ENCODE measurements at regions not wholly inside any gene's neighbourhood (a gene's known extent, or its start where the extent isn't known, plus 50 kb on each side); places are given as distances from the start of the nearest gene placed in this dataset.

GRCh38 chr10:131617113-131617858 is 283.5 kb upstream of the PPP2R2D start:
- intact Hi-C loops (cut with DNase I, micrococcal nuclease): no loop called here
- Histone ChIP-seq H3K27ac (ENCODE audit: low read depth in 1 of 2, low read length in 2 of 2) (no peak overlapping the region), H3K4me1 (ENCODE audit: insufficient read depth, low read length) (no peaks in the 10 kb centered on the region), H3K36me3 (ENCODE audit: insufficient read depth, low read length) (no peaks in the 10 kb centered on the region), H3K27me3 (ENCODE audit: control insufficient read depth in 1 of 2, insufficient read depth in 2 of 2, low read length in 2 of 2) (peaks cover 8 to 9% of the 10 kb centered on the region in 2 experiments), H3K9me3 (ENCODE audit: control insufficient read depth in 1 of 2, insufficient read depth in 1 of 2, low read length in 2 of 2) (peaks cover 0 to 29% of the 10 kb centered on the region in 2 experiments), H3K4me3 (ENCODE audit: low read length) (no peak overlapping the region)
- ChIA-PET POLR2A (no interaction called here), CTCF (no interaction called here)
- no peaks in the 10 kb centered on the region for H3K4me1 Mint-ChIP-seq (ENCODE audit: low read depth)
- no peak overlapping the region for H3K27ac Mint-ChIP-seq
- no peak for ATAC-seq (ENCODE audit: poor library complexity)
- no peak for TF ChIP-seq CTCF (IDR thresholded peaks at IDR 0.05)
- H3K9me3 Mint-ChIP-seq: peaks cover 3% of the 10 kb centered on the region
- no peaks in the 10 kb centered on the region for H3K36me3 Mint-ChIP-seq (ENCODE audit: low read depth)
- H3K4me3 Mint-ChIP-seq: no peak overlapping the region
- peaks cover 35% of the 10 kb centered on the region for H3K27me3 Mint-ChIP-seq
- no peak for DNase-seq

GRCh38 chr10:131618587-131619267 is 282.1 kb upstream of the PPP2R2D start:
- Histone ChIP-seq H3K4me3 (ENCODE audit: low read length) (no peak overlapping the region), H3K36me3 (ENCODE audit: insufficient read depth, low read length) (no peaks in the 10 kb centered on the region), H3K27me3 (ENCODE audit: control insufficient read depth in 1 of 2, insufficient read depth in 2 of 2, low read length in 2 of 2) (peaks cover 5 to 8% of the 10 kb centered on the region in 2 experiments), H3K27ac (ENCODE audit: low read depth in 1 of 2, low read length in 2 of 2) (no peak overlapping the region), H3K9me3 (ENCODE audit: control insufficient read depth in 1 of 2, insufficient read depth in 1 of 2, low read length in 2 of 2) (peaks cover 0 to 29% of the 10 kb centered on the region in 2 experiments), H3K4me1 (ENCODE audit: insufficient read depth, low read length) (no peaks in the 10 kb centered on the region)
- Mint-ChIP-seq H3K4me1 (ENCODE audit: low read depth) (no peaks in the 10 kb centered on the region), H3K36me3 (ENCODE audit: low read depth) (no peaks in the 10 kb centered on the region), H3K27ac (no peak overlapping the region), H3K4me3 (no peak overlapping the region), H3K27me3 (peaks cover 32% of the 10 kb centered on the region), H3K9me3 (peaks cover 3% of the 10 kb centered on the region)
- CTCF ChIA-PET: no interaction called here
- POLR2A ChIA-PET: no interaction called here
- TF ChIP-seq CTCF (IDR thresholded peaks at IDR 0.05): no peak
- DNase-seq (no peak), ATAC-seq (ENCODE audit: poor library complexity) (no peak)
- intact Hi-C loops (cut with DNase I, micrococcal nuclease): no loop called here

- no peak overlapping the region for H3K27ac ChIP-seq (ENCODE audit: low read depth in 1 of 2, low read length in 2 of 2)
- Mint-ChIP-seq H3K4me1 (ENCODE audit: low read depth) (no peaks in the 10 kb centered on the region), H3K27ac (no peak overlapping the region), H3K4me3 (no peak overlapping the region), H3K9me3 (peaks cover 1% of the 10 kb centered on the region), H3K36me3 (ENCODE audit: low read depth) (no peaks in the 10 kb centered on the region), H3K27me3 (peaks cover 16% of the 10 kb centered on the region)
- TF ChIP-seq CTCF (IDR thresholded peaks at IDR 0.05): no peak
- H3K4me1 ChIP-seq (ENCODE audit: insufficient read depth, low read length): no peaks in the 10 kb centered on the region
- H3K4me3 ChIP-seq (ENCODE audit: low read length): no peak overlapping the region
- ATAC-seq (ENCODE audit: poor library complexity) (no peak), DNase-seq (no peak)
- H3K9me3 ChIP-seq (ENCODE audit: control insufficient read depth in 1 of 2, insufficient read depth in 1 of 2, low read length in 2 of 2): peaks cover 0 to 32% of the 10 kb centered on the region in 2 experiments
- CTCF ChIA-PET: no interaction called here
- H3K27me3 ChIP-seq (ENCODE audit: control insufficient read depth in 1 of 2, insufficient read depth in 2 of 2, low read length in 2 of 2): peaks cover 1 to 4% of the 10 kb centered on the region in 2 experiments
- intact Hi-C loops (cut with DNase I, micrococcal nuclease): no loop called here
- POLR2A ChIA-PET: no interaction called here
- no peaks in the 10 kb centered on the region for H3K36me3 ChIP-seq (ENCODE audit: insufficient read depth, low read length)
These were observed 280.5 kb upstream of the PPP2R2D start for GRCh38 chr10:131620314-131620713.
